MG63 (cell line): ENCODE measurements at regions not wholly inside any gene's neighbourhood (a gene's known extent, or its start where the extent isn't known, plus 50 kb on each side); places are given as distances from the start of the nearest gene placed in this dataset.

Source experiments
- DNase-seq: peaks from one replicate; pipeline ENCODE4 v3.0.0-alpha.2; 2020
- H3K27me3 ChIP-seq: fragments of 250-450 bp; sonication (Bioruptor Pico); 2 replicates; pipeline ENCODE4 v1.5.1; 2020; ENCODE audit warnings: mild to moderate bottlenecking, moderate library complexity
- H3K36me3 ChIP-seq: fragments of 250-450 bp; sonication (Bioruptor Pico); 2 replicates; pipeline ENCODE4 v1.5.1; 2020; ENCODE audit warnings: mild to moderate bottlenecking, moderate library complexity
- H3K4me3 ChIP-seq: fragments of 250-450 bp; sonication (Bioruptor Pico); 2 replicates; pipeline ENCODE4 v1.5.1; 2020; ENCODE audit warnings: mild to moderate bottlenecking, moderate library complexity
- H3K9me3 ChIP-seq: fragments of 250-450 bp; sonication (Bioruptor Pico); 2 replicates; pipeline ENCODE4 v1.5.1; 2020; ENCODE audit warnings: mild to moderate bottlenecking, moderate library complexity

GRCh38 chr22:47776329-47776728 lies 1013.9 kb downstream of the TBC1D22A start:
- Histone ChIP-seq H3K36me3 (no peaks in the 10 kb centered on the region), H3K4me3 (no peak overlapping the region), H3K27me3 (no peaks in the 10 kb centered on the region), H3K9me3 (no peaks in the 10 kb centered on the region)
- DNase-seq: no peak

GRCh38 chr22:47775686-47776085 lies 1013.2 kb downstream of the TBC1D22A start:
- Histone ChIP-seq H3K4me3 (no peak overlapping the region), H3K36me3 (no peaks in the 10 kb centered on the region), H3K9me3 (no peaks in the 10 kb centered on the region), H3K27me3 (no peaks in the 10 kb centered on the region)
- DNase-seq: peak; percentile 59

GRCh38 chr22:47775191-47775590 lies 1012.7 kb downstream of the TBC1D22A start:
- Histone ChIP-seq H3K27me3 (no peaks in the 10 kb centered on the region), H3K36me3 (no peaks in the 10 kb centered on the region), H3K4me3 (no peak overlapping the region), H3K9me3 (no peaks in the 10 kb centered on the region)
- DNase-seq: no peak

- Histone ChIP-seq H3K36me3 (no peaks in the 10 kb centered on the region), H3K9me3 (no peaks in the 10 kb centered on the region), H3K4me3 (no peak overlapping the region), H3K27me3 (no peaks in the 10 kb centered on the region)
- no peak for DNase-seq
Measured at GRCh38 chr22:47773635-47774034, 1011.2 kb downstream of the TBC1D22A start.

- no peaks in the 10 kb centered on the region for H3K36me3 ChIP-seq
- H3K9me3 ChIP-seq: no peaks in the 10 kb centered on the region
- no peak for DNase-seq
- no peak overlapping the region for H3K4me3 ChIP-seq
- no peaks in the 10 kb centered on the region for H3K27me3 ChIP-seq
Measured at GRCh38 chr22:47772864-47773263, 1010.4 kb downstream of the TBC1D22A start.

- DNase-seq: no peak
- Histone ChIP-seq H3K27me3 (no peaks in the 10 kb centered on the region), H3K4me3 (no peak overlapping the region), H3K36me3 (no peaks in the 10 kb centered on the region), H3K9me3 (no peaks in the 10 kb centered on the region)
Measured at GRCh38 chr22:47769652-47770051, 1007.2 kb downstream of the TBC1D22A start.

GRCh38 chr22:47768027-47768426 lies 1005.6 kb downstream of the TBC1D22A start:
- no peak for DNase-seq
- no peaks in the 10 kb centered on the region for H3K36me3 ChIP-seq
- no peaks in the 10 kb centered on the region for H3K27me3 ChIP-seq
- H3K9me3 ChIP-seq: no peaks in the 10 kb centered on the region
- no peak overlapping the region for H3K4me3 ChIP-seq

- no peaks in the 10 kb centered on the region for H3K36me3 ChIP-seq
- H3K27me3 ChIP-seq: no peaks in the 10 kb centered on the region
- H3K4me3 ChIP-seq: no peak overlapping the region
- DNase-seq: no peak
- H3K9me3 ChIP-seq: no peaks in the 10 kb centered on the region
Measured at GRCh38 chr22:47767403-47767802, 1005.0 kb downstream of the TBC1D22A start.

GRCh38 chr22:47765757-47766156 lies 1003.3 kb downstream of the TBC1D22A start:
- Histone ChIP-seq H3K4me3 (no peak overlapping the region), H3K27me3 (no peaks in the 10 kb centered on the region), H3K9me3 (no peaks in the 10 kb centered on the region), H3K36me3 (no peaks in the 10 kb centered on the region)
- no peak for DNase-seq

GRCh38 chr22:47762141-47762540 lies 999.7 kb downstream of the TBC1D22A start:
- no peak for DNase-seq
- Histone ChIP-seq H3K4me3 (no peak overlapping the region), H3K36me3 (no peaks in the 10 kb centered on the region), H3K27me3 (no peaks in the 10 kb centered on the region), H3K9me3 (no peaks in the 10 kb centered on the region)

GRCh38 chr22:47759909-47760308 lies 997.5 kb downstream of the TBC1D22A start:
- Histone ChIP-seq H3K9me3 (no peaks in the 10 kb centered on the region), H3K36me3 (no peaks in the 10 kb centered on the region)
- no peak for DNase-seq

GRCh38 chr22:47757741-47758140 lies 995.3 kb downstream of the TBC1D22A start:
- DNase-seq: no peak
- Histone ChIP-seq H3K36me3 (no peaks in the 10 kb centered on the region), H3K9me3 (no peaks in the 10 kb centered on the region), H3K27me3 (no peaks in the 10 kb centered on the region), H3K4me3 (no peak overlapping the region)

More at GRCh38 chr22:47759909-47760308, 997.5 kb downstream of the TBC1D22A start:
- no peaks in the 10 kb centered on the region for H3K27me3 ChIP-seq
- no peak overlapping the region for H3K4me3 ChIP-seq

GRCh38 chr22:47750086-47750485 lies 987.6 kb downstream of the TBC1D22A start:
- Histone ChIP-seq H3K27me3 (no peaks in the 10 kb centered on the region), H3K4me3 (no peak overlapping the region), H3K9me3 (no peaks in the 10 kb centered on the region), H3K36me3 (no peaks in the 10 kb centered on the region)
- no peak for DNase-seq

- H3K9me3 ChIP-seq: no peaks in the 10 kb centered on the region
- no peak for DNase-seq
- H3K4me3 ChIP-seq: no peak overlapping the region
- H3K27me3 ChIP-seq: no peaks in the 10 kb centered on the region
- H3K36me3 ChIP-seq: no peaks in the 10 kb centered on the region
Measured at GRCh38 chr22:47748957-47749356, 986.5 kb downstream of the TBC1D22A start.

GRCh38 chr22:47748271-47748670 lies 985.8 kb downstream of the TBC1D22A start:
- no peak for DNase-seq
- Histone ChIP-seq H3K4me3 (no peak overlapping the region), H3K27me3 (no peaks in the 10 kb centered on the region), H3K36me3 (no peaks in the 10 kb centered on the region), H3K9me3 (no peaks in the 10 kb centered on the region)

- H3K27me3 ChIP-seq: no peaks in the 10 kb centered on the region
- DNase-seq: no peak
- no peaks in the 10 kb centered on the region for H3K36me3 ChIP-seq
- no peak overlapping the region for H3K4me3 ChIP-seq
- H3K9me3 ChIP-seq: no peaks in the 10 kb centered on the region
Measured at GRCh38 chr22:47740109-47740805, 977.8 kb downstream of the TBC1D22A start.

GRCh38 chr22:47739291-47740015 lies 977.0 kb downstream of the TBC1D22A start:
- Histone ChIP-seq H3K4me3 (no peak overlapping the region), H3K9me3 (no peaks in the 10 kb centered on the region), H3K36me3 (no peaks in the 10 kb centered on the region), H3K27me3 (no peaks in the 10 kb centered on the region)
- DNase-seq: no peak

- no peak for DNase-seq
- H3K4me3 ChIP-seq: no peak overlapping the region
- H3K36me3 ChIP-seq: no peaks in the 10 kb centered on the region
- H3K9me3 ChIP-seq: no peaks in the 10 kb centered on the region
- no peaks in the 10 kb centered on the region for H3K27me3 ChIP-seq
Measured at GRCh38 chr22:47738472-47739013, 976.1 kb downstream of the TBC1D22A start.
